MM.1S (cell line): ENCODE measurements at regions not wholly inside any gene's neighbourhood (a gene's known extent, or its start where the extent isn't known, plus 50 kb on each side); places are given as distances from the start of the nearest gene placed in this dataset.

Source experiments
- DNase-seq: peaks from one replicate; pipeline ENCODE4 v3.0.0-alpha.2; 2015
- H2AFZ ChIP-seq: fragments of 300-600 bp; sonication (generic); 2 replicates; pipeline ENCODE4 v1.6.0; 2016; ENCODE audit warnings: antibody characterized with exemption, low read length
- H3F3A ChIP-seq: fragments of 300-600 bp; sonication (generic); 2 replicates; pipeline ENCODE4 v1.6.1; 2016; ENCODE audit warnings: mild to moderate bottlenecking, antibody characterized with exemption, low read length, moderate library complexity, mixed read lengths; ENCODE audit not compliant: insufficient read depth
- H3K27ac ChIP-seq: fragments of 300-600 bp; sonication (generic); 2 replicates; pipeline ENCODE4 v1.5.1; 2016; ENCODE audit warnings: mild to moderate bottlenecking, low read length
- H3K27me3 ChIP-seq: fragments of 300-600 bp; sonication (generic); replicated peaks from 2 replicates; pipeline ENCODE4 v1.6.0; 2016; ENCODE audit warnings: low read length; ENCODE audit not compliant: insufficient read depth
- H3K36me3 ChIP-seq: fragments of 300-600 bp; sonication (generic); replicated peaks from 2 replicates; pipeline ENCODE4 v1.6.1; 2016; ENCODE audit warnings: mild to moderate bottlenecking, low read length, mixed read lengths; ENCODE audit not compliant: insufficient read depth
- H3K4me1 ChIP-seq: fragments of 300-600 bp; sonication (generic); 2 replicates; pipeline ENCODE4 v1.6.1; 2016; ENCODE audit warnings: low read length, mixed read lengths
- H3K4me2 ChIP-seq: fragments of 300-600 bp; sonication (generic); 2 replicates; pipeline ENCODE4 v1.6.0; 2016; ENCODE audit warnings: low read depth, low read length
- H3K4me3 ChIP-seq: fragments of 300-600 bp; sonication (generic); 2 replicates; pipeline ENCODE4 v1.5.1; 2016; ENCODE audit warnings: low read length, mixed read lengths
- H3K79me2 ChIP-seq: fragments of 300-600 bp; sonication (generic); 2 replicates; pipeline ENCODE4 v1.6.1; 2016; ENCODE audit warnings: mixed run types, low read length, mixed read lengths
- H3K9ac ChIP-seq: fragments of 300-600 bp; sonication (generic); 2 replicates; pipeline ENCODE4 v1.6.1; 2016; ENCODE audit warnings: low read length, mixed read lengths
- H3K9me2 ChIP-seq: fragments of 300-600 bp; sonication (generic); replicated peaks from 2 replicates; pipeline ENCODE4 v1.6.1; 2016; ENCODE audit warnings: mild to moderate bottlenecking, low read length, mixed read lengths; ENCODE audit not compliant: insufficient read depth
- H3K9me3 ChIP-seq: fragments of 300-600 bp; sonication (generic); replicated peaks from 2 replicates; pipeline ENCODE4 v1.6.1; 2016; ENCODE audit warnings: mild to moderate bottlenecking, low read length, mixed read lengths; ENCODE audit not compliant: insufficient read depth
- H4K20me1 ChIP-seq: fragments of 300-600 bp; sonication (generic); 2 replicates; pipeline ENCODE4 v1.6.1; 2016; ENCODE audit warnings: mild to moderate bottlenecking, low read length, moderate library complexity, mixed read lengths; ENCODE audit not compliant: insufficient read depth
- CTCF ChIP-seq: fragments of 300-600 bp; sonication (generic); IDR thresholded peaks from 2 replicates; pipeline ENCODE4 v1.5.1; 2016; ENCODE audit warnings: antibody characterized with exemption, low read length, mixed read lengths
- EZH2 ChIP-seq: fragments of 300-600 bp; sonication (generic); optimal IDR thresholded peaks from 2 replicates; pipeline ENCODE3; 2017; ENCODE audit warnings: low read depth, mild to moderate bottlenecking, antibody characterized with exemption, low read length, mixed read lengths
- EZH2phosphoT487 ChIP-seq: fragments of 300-600 bp; sonication (generic); IDR thresholded peaks from 2 replicates; pipeline ENCODE4 v1.6.1; 2018; ENCODE audit warnings: antibody characterized with exemption, low read length

GRCh38 chr20:40319056-40319455, 370.0 kb downstream of the MAFB start:
- no peaks in the 10 kb centered on the region for H4K20me1 ChIP-seq
- no peaks in the 10 kb centered on the region for H3K9me2 ChIP-seq
- no peak for TF ChIP-seq EZH2
- no peak for TF ChIP-seq CTCF
- TF ChIP-seq EZH2phosphoT487: no peak
- no peaks in the 10 kb centered on the region for H3K79me2 ChIP-seq
- H3K9ac ChIP-seq: no peak overlapping the region
- H3K36me3 ChIP-seq: no peaks in the 10 kb centered on the region
- H3K27ac ChIP-seq: no peak overlapping the region
- H3K4me2 ChIP-seq: no peak overlapping the region
- H3K4me1 ChIP-seq: no peaks in the 10 kb centered on the region
- H3F3A ChIP-seq: no peaks in the 10 kb centered on the region
- H2AFZ ChIP-seq: no peak overlapping the region
- H3K27me3 ChIP-seq: no peaks in the 10 kb centered on the region
- DNase-seq: no peak
- H3K4me3 ChIP-seq: no peak overlapping the region
- H3K9me3 ChIP-seq: no peaks in the 10 kb centered on the region

- H3K4me2 ChIP-seq: no peak overlapping the region
- no peaks in the 10 kb centered on the region for H3K4me1 ChIP-seq
- H3F3A ChIP-seq: no peaks in the 10 kb centered on the region
- no peaks in the 10 kb centered on the region for H3K79me2 ChIP-seq
- no peaks in the 10 kb centered on the region for H3K27me3 ChIP-seq
- no peak overlapping the region for H3K9ac ChIP-seq
- no peak overlapping the region for H2AFZ ChIP-seq
- no peaks in the 10 kb centered on the region for H4K20me1 ChIP-seq
- no peak for DNase-seq
- no peak for TF ChIP-seq EZH2phosphoT487
- H3K36me3 ChIP-seq: no peaks in the 10 kb centered on the region
- H3K9me2 ChIP-seq: no peaks in the 10 kb centered on the region
- no peak overlapping the region for H3K4me3 ChIP-seq
- H3K9me3 ChIP-seq: no peaks in the 10 kb centered on the region
- H3K27ac ChIP-seq: no peak overlapping the region
Measured at GRCh38 chr20:40317156-40317790, 371.8 kb downstream of the MAFB start.

- no peaks in the 10 kb centered on the region for H3F3A ChIP-seq
- no peak overlapping the region for H3K9ac ChIP-seq
- no peaks in the 10 kb centered on the region for H3K79me2 ChIP-seq
- no peak overlapping the region for H3K4me2 ChIP-seq
- no peak overlapping the region for H2AFZ ChIP-seq
- H3K27ac ChIP-seq: no peak overlapping the region
- no peaks in the 10 kb centered on the region for H3K4me1 ChIP-seq
- TF ChIP-seq EZH2: no peak
- no peak for TF ChIP-seq EZH2phosphoT487
- TF ChIP-seq CTCF: no peak
- no peaks in the 10 kb centered on the region for H3K9me2 ChIP-seq
- no peaks in the 10 kb centered on the region for H3K27me3 ChIP-seq
- no peak for DNase-seq
- no peaks in the 10 kb centered on the region for H4K20me1 ChIP-seq
- no peaks in the 10 kb centered on the region for H3K36me3 ChIP-seq
- H3K4me3 ChIP-seq: no peak overlapping the region
- no peaks in the 10 kb centered on the region for H3K9me3 ChIP-seq
Measured at GRCh38 chr20:40314278-40314677, 374.8 kb downstream of the MAFB start.

GRCh38 chr20:40313730-40314129, 375.3 kb downstream of the MAFB start:
- Histone ChIP-seq H2AFZ (no peak overlapping the region), H3K9me2 (no peaks in the 10 kb centered on the region), H3K9ac (no peak overlapping the region), H4K20me1 (no peaks in the 10 kb centered on the region), H3K9me3 (no peaks in the 10 kb centered on the region), H3K27ac (no peak overlapping the region), H3K79me2 (no peaks in the 10 kb centered on the region), H3K4me2 (no peak overlapping the region), H3F3A (no peaks in the 10 kb centered on the region), H3K4me1 (no peaks in the 10 kb centered on the region), H3K4me3 (no peak overlapping the region), H3K36me3 (no peaks in the 10 kb centered on the region), H3K27me3 (no peaks in the 10 kb centered on the region)
- TF ChIP-seq EZH2 (no peak), CTCF (no peak), EZH2phosphoT487 (no peak)
- no peak for DNase-seq
